ENCODE measurements at regions not wholly inside any gene's neighbourhood (a gene's known extent, or its start where the extent isn't known, plus 50 kb on each side); places are given as distances from the start of the nearest gene placed in this dataset.

GRCh38 chr9:73537561-73537960 is 385.9 kb downstream of the ANXA1 start:
- TF ChIP-seq CTCF (IDR thresholded peaks at IDR 0.05), result no peak
- TF ChIP-seq EZH2 (IDR thresholded peaks at IDR 0.05; ENCODE audit: borderline replicate concordance, insufficient read depth, low read depth, low read length, poor library complexity, severe bottlenecking), result no peak
